ENCODE measurements at regions not wholly inside any gene's neighbourhood (a gene's known extent, or its start where the extent isn't known, plus 50 kb on each side); places are given as distances from the start of the nearest gene placed in this dataset.

GRCh38 chr12:4822572-4822971 is 87.1 kb upstream of the KCNA1 start:
- WGBS (ENCODE audit: missing lambda C conversion rate), result 52% methylated on average over 11 of the region's 11 CpGs
- Histone ChIP-seq H3K9me3 (no peaks in the 10 kb centered on the region), H3K4me3 (no peak overlapping the region), H3K4me1 (no peaks in the 10 kb centered on the region), H3K4me2 (no peak overlapping the region), H3K27ac (no peak overlapping the region)
- ATAC-seq (no peak), DNase-seq (ENCODE audit: low read depth in 1 of 2, low spot score in 1 of 2) (no peak), FAIRE-seq (no peak)
- TF ChIP-seq CTCF (IDR thresholded peaks at IDR 0.05) (no peak), RARB (CRISPR knock-in tag; IDR thresholded peaks at IDR 0.05) (no peak), CEBPB (IDR thresholded peaks at IDR 0.05) (no peak), JUNB (IDR thresholded peaks at IDR 0.05) (no peak), JUN (IDR thresholded peaks at IDR 0.05) (no peak), HOXB5 (CRISPR knock-in tag; IDR thresholded peaks at IDR 0.05) (no peak), USF2 (IDR thresholded peaks at IDR 0.05) (no peak), CBX2 (IDR thresholded peaks at IDR 0.05; ENCODE audit: borderline replicate concordance, low read depth) (no peak), CHD2 (IDR thresholded peaks at IDR 0.05; ENCODE audit: low read length, partially characterized antibody) (no peak), PBX3 (IDR thresholded peaks at IDR 0.05) (no peak), KDM1A (IDR thresholded peaks at IDR 0.05; ENCODE audit: low read depth) (no peak), RFX5 (IDR thresholded peaks at IDR 0.05) (no peak), ZSCAN20 (CRISPR knock-in tag; IDR thresholded peaks at IDR 0.05) (no peak), PHF8 (IDR thresholded peaks at IDR 0.05; ENCODE audit: borderline replicate concordance, low read depth) (no peak), MAFK (IDR thresholded peaks at IDR 0.05; ENCODE audit: partially characterized antibody) (no peak), NFE2L2 (conservative IDR thresholded peaks at IDR 0.05; ENCODE audit: low read length) (no peak)
- CTCF ChIA-PET, result interaction anchor here (0.6 to 2.2 kb wide), 6 partner anchors 9 to 1048 kb away, joined by 3 to 7 read pairs (median 3); no protein-coding TSS in a partner anchor
- POLR2A ChIA-PET, result no interaction called here

- WGBS (ENCODE audit: missing lambda C conversion rate), result 9% methylated on average over 8 of the region's 8 CpGs
- ATAC-seq, result peak; percentile 63 to 68; a peak in 3 of 6 replicates
- no peaks in the 10 kb centered on the region for H3K4me1 ChIP-seq
- no peak overlapping the region for H3K4me2 ChIP-seq
- FAIRE-seq, result no peak
- POLR2A ChIA-PET, result no interaction called here
- CTCF ChIA-PET, result interaction anchor here (1.3 to 2.2 kb wide), 3 partner anchors 10 to 34 kb away, joined by 5 to 8 read pairs (median 6); no protein-coding TSS in a partner anchor
- peak; percentile 15 to 26 for DNase-seq (ENCODE audit: low read depth in 1 of 2, low spot score in 1 of 2)
- no peaks in the 10 kb centered on the region for H3K9me3 ChIP-seq
- TF ChIP-seq MAFK (IDR thresholded peaks at IDR 0.05; ENCODE audit: partially characterized antibody), result peak; percentile 50
- no peak for TF ChIP-seq GATA3 (IDR thresholded peaks at IDR 0.05; ENCODE audit: borderline replicate concordance)
- TF ChIP-seq CHD4 (IDR thresholded peaks at IDR 0.05; ENCODE audit: borderline replicate concordance), result no peak
- no peak for TF ChIP-seq SREBF2 (IDR thresholded peaks at IDR 0.05)
- no peak for TF ChIP-seq NFE2L2 (conservative IDR thresholded peaks at IDR 0.05; ENCODE audit: low read length)
- TF ChIP-seq TFCP2L1 (CRISPR knock-in tag; IDR thresholded peaks at IDR 0.05), result no peak
- no peak for TF ChIP-seq PHF8 (IDR thresholded peaks at IDR 0.05; ENCODE audit: borderline replicate concordance, low read depth)
- H3K4me3 ChIP-seq, result no peak overlapping the region
- no peak overlapping the region for H3K27ac ChIP-seq
Observed at GRCh38 chr12:4824380-4824779, 85.3 kb upstream of the KCNA1 start.

Data from A549 (cell line).